B cell (primary cell): ENCODE measurements at regions not wholly inside any gene's neighbourhood (a gene's known extent, or its start where the extent isn't known, plus 50 kb on each side); places are given as distances from the start of the nearest gene placed in this dataset.

ENCODE experiments used
- EZH2 ChIP-seq: IDR thresholded peaks from 2 replicates; pipeline ENCODE4 v1.6.1; 2012; ENCODE audit warnings: borderline replicate concordance, low read depth, mild to moderate bottlenecking, moderate library complexity, low read length; ENCODE audit not compliant: insufficient read depth, poor library complexity, severe bottlenecking
- TF ChIP-seq, protein P1 (sequence below): fragments of 200-600 bp; IDR thresholded peaks from one replicate; pipeline ENCODE4 v1.8.0; 2022; ENCODE audit warnings: antibody characterized with exemption, mild to moderate bottlenecking

- TF ChIP-seq, protein P1, sequence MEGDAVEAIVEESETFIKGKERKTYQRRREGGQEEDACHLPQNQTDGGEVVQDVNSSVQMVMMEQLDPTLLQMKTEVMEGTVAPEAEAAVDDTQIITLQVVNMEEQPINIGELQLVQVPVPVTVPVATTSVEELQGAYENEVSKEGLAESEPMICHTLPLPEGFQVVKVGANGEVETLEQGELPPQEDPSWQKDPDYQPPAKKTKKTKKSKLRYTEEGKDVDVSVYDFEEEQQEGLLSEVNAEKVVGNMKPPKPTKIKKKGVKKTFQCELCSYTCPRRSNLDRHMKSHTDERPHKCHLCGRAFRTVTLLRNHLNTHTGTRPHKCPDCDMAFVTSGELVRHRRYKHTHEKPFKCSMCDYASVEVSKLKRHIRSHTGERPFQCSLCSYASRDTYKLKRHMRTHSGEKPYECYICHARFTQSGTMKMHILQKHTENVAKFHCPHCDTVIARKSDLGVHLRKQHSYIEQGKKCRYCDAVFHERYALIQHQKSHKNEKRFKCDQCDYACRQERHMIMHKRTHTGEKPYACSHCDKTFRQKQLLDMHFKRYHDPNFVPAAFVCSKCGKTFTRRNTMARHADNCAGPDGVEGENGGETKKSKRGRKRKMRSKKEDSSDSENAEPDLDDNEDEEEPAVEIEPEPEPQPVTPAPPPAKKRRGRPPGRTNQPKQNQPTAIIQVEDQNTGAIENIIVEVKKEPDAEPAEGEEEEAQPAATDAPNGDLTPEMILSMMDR, result no peak
- no peak for TF ChIP-seq EZH2
Observed at GRCh38 chr20:61042506-61043385, 209.3 kb upstream of the CDH4 start.
